Calu3 (cell line): ENCODE measurements at regions not wholly inside any gene's neighbourhood (a gene's known extent, or its start where the extent isn't known, plus 50 kb on each side); places are given as distances from the start of the nearest gene placed in this dataset.

Source experiments
- BruUV-seq: library from RNA; stranded (reverse); fragments of 400-500 nt; replicated peaks from 2 replicates; lab custom pipeline; 2021; lab: Mats Ljungman, UMichigan
- CTCF ChIA-PET: fragments of 300-600 bp; sonication (Branson Sonifier 250); formaldehyde crosslinking; loops from one replicate; lab custom pipeline; 2022; ENCODE audit warnings: antibody characterized with exemption; lab: Charles Lee
- DNase-seq: peaks from one replicate; pipeline ENCODE4 v3.0.0; 2022
- H3K27ac Mint-ChIP-seq: one replicate; pipeline ENCODE4 v1.8.0; 2022; ENCODE audit warnings: mixed read lengths; ENCODE audit not compliant: unreplicated experiment
- H3K27me3 Mint-ChIP-seq: one replicate; pipeline ENCODE4 v1.8.0; 2022; ENCODE audit warnings: mixed read lengths; ENCODE audit not compliant: unreplicated experiment
- H3K36me3 Mint-ChIP-seq: one replicate; pipeline ENCODE4 v1.8.0; 2022; ENCODE audit warnings: mild to moderate bottlenecking, moderate library complexity, mixed read lengths; ENCODE audit not compliant: insufficient read depth, unreplicated experiment
- H3K4me1 Mint-ChIP-seq: one replicate; pipeline ENCODE4 v1.8.0; 2022; ENCODE audit warnings: mild to moderate bottlenecking, low read depth, mixed read lengths; ENCODE audit not compliant: unreplicated experiment
- H3K4me3 Mint-ChIP-seq: one replicate; pipeline ENCODE4 v1.8.0; 2022; ENCODE audit warnings: mild to moderate bottlenecking, low read depth, moderate library complexity, mixed read lengths; ENCODE audit not compliant: unreplicated experiment
- H3K9me3 Mint-ChIP-seq: one replicate; pipeline ENCODE4 v1.8.0; 2022; ENCODE audit warnings: low read depth, mixed read lengths; ENCODE audit not compliant: unreplicated experiment
- CTCF ChIP-seq: fragments of 200-600 bp; IDR thresholded peaks from one replicate; pipeline ENCODE4 v1.8.0; 2022; ENCODE audit warnings: antibody characterized with exemption; ENCODE audit not compliant: unreplicated experiment
- intact Hi-C: fragments of 100-400 bp; cut with micrococcal nuclease; formaldehyde crosslinking; loops from one replicate; pipeline ENCODE4 v1.10.0; 2022; ENCODE audit not compliant: unreplicated experiment

- no peaks in the 10 kb centered on the region for H3K36me3 Mint-ChIP-seq
- H3K27ac Mint-ChIP-seq = no peak overlapping the region
- intact Hi-C loops = no loop called here
- no TSS peak for BruUV-seq
- CTCF ChIA-PET = no interaction called here
- peaks cover 3% of the 10 kb centered on the region for H3K9me3 Mint-ChIP-seq
- H3K4me1 Mint-ChIP-seq = no peaks in the 10 kb centered on the region
- DNase-seq = no peak
- no peak overlapping the region for H3K4me3 Mint-ChIP-seq
- no peak for TF ChIP-seq CTCF
- H3K27me3 Mint-ChIP-seq = no peaks in the 10 kb centered on the region
Measured at GRCh38 chr4:43853565-43854264, 594.9 kb downstream of the KCTD8 start.

- intact Hi-C loops = no loop called here
- H3K4me3 Mint-ChIP-seq = no peak overlapping the region
- no peaks in the 10 kb centered on the region for H3K4me1 Mint-ChIP-seq
- no peak overlapping the region for H3K27ac Mint-ChIP-seq
- H3K9me3 Mint-ChIP-seq = peaks cover 8% of the 10 kb centered on the region
- no peak for TF ChIP-seq CTCF
- no peak for DNase-seq
- BruUV-seq = no TSS peak
- CTCF ChIA-PET = no interaction called here
- H3K27me3 Mint-ChIP-seq = no peaks in the 10 kb centered on the region
- H3K36me3 Mint-ChIP-seq = no peaks in the 10 kb centered on the region
Measured at GRCh38 chr4:43855283-43855682, 593.3 kb downstream of the KCTD8 start.

GRCh38 chr4:43864616-43865146 is 583.9 kb downstream of the KCTD8 start:
- peaks cover 5% of the 10 kb centered on the region for H3K9me3 Mint-ChIP-seq
- DNase-seq = no peak
- H3K4me1 Mint-ChIP-seq = no peaks in the 10 kb centered on the region
- BruUV-seq = no TSS peak
- CTCF ChIA-PET = no interaction called here
- H3K27ac Mint-ChIP-seq = no peak overlapping the region
- H3K36me3 Mint-ChIP-seq = no peaks in the 10 kb centered on the region
- no peaks in the 10 kb centered on the region for H3K27me3 Mint-ChIP-seq
- H3K4me3 Mint-ChIP-seq = no peak overlapping the region
- TF ChIP-seq CTCF = no peak
- intact Hi-C loops = no loop called here

GRCh38 chr4:43867908-43868307 is 580.7 kb downstream of the KCTD8 start:
- Mint-ChIP-seq H3K4me1 (no peaks in the 10 kb centered on the region), H3K9me3 (peaks cover 8% of the 10 kb centered on the region), H3K4me3 (no peak overlapping the region), H3K36me3 (no peaks in the 10 kb centered on the region), H3K27me3 (no peaks in the 10 kb centered on the region), H3K27ac (no peak overlapping the region)
- CTCF ChIA-PET = no interaction called here
- intact Hi-C loops = no loop called here
- no peak for TF ChIP-seq CTCF
- no peak for DNase-seq
- no TSS peak for BruUV-seq
